Fibroblast of lung (primary cell): ENCODE measurements at regions not wholly inside any gene's neighbourhood (a gene's known extent, or its start where the extent isn't known, plus 50 kb on each side); places are given as distances from the start of the nearest gene placed in this dataset.

Experiments
- DNase-seq, 2 donors: peaks; one replicate each; pipeline versions ENCODE4 v3.0.0 to v3.0.0-alpha.2; 2010; ENCODE audit warnings: low read depth in 2 of 2
- H2AFZ ChIP-seq: 2 replicates; pipeline ENCODE4 v1.5.1; 2012; ENCODE audit warnings: low read length, control low read depth, inconsistent platforms
- H3K27ac ChIP-seq: 2 replicates; pipeline ENCODE4 v1.5.1; 2011; ENCODE audit warnings: low read length, control low read depth; ENCODE audit not compliant: insufficient read depth
- H3K27me3 ChIP-seq: 2 replicates; pipeline ENCODE4 v1.5.1; 2011; ENCODE audit warnings: mild to moderate bottlenecking, low read length; ENCODE audit not compliant: control insufficient read depth, insufficient read depth
- H3K36me3 ChIP-seq: 2 replicates; pipeline ENCODE4 v1.5.1; 2011; ENCODE audit warnings: low read length; ENCODE audit not compliant: control insufficient read depth, insufficient read depth
- H3K4me1 ChIP-seq: 2 replicates; pipeline ENCODE4 v1.5.1; 2011; ENCODE audit warnings: low read length; ENCODE audit not compliant: control insufficient read depth, insufficient read depth; ENCODE audit errors: extremely low read depth
- H3K4me2 ChIP-seq: 2 replicates; pipeline ENCODE4 v1.5.1; 2011; ENCODE audit warnings: low read length, control low read depth; ENCODE audit not compliant: insufficient read depth; ENCODE audit errors: extremely low read depth
- H3K4me3 ChIP-seq, 4 experiments: fragments of 200-600 bp in 1 of 4; sonication (generic) in 1 of 4; replicated peaks in 1 of 4; 2 replicates each; pipeline ENCODE4 v1.5.1; 2011 to 2016; ENCODE audit warnings: low read length in 4 of 4, low read depth in 3 of 4, mild to moderate bottlenecking in 3 of 4, control low read depth in 2 of 4, inconsistent platforms in 1 of 4, mixed read lengths in 1 of 4; ENCODE audit not compliant: insufficient read depth in 1 of 4; ENCODE audit errors: control extremely low read depth in 1 of 4
- H3K79me2 ChIP-seq: 2 replicates; pipeline ENCODE4 v1.5.1; 2012; ENCODE audit warnings: mild to moderate bottlenecking, low read length, inconsistent platforms; ENCODE audit not compliant: control insufficient read depth, insufficient read depth
- H3K9ac ChIP-seq: 2 replicates; pipeline ENCODE4 v1.5.1; 2011; ENCODE audit warnings: mild to moderate bottlenecking, low read length, control low read depth; ENCODE audit not compliant: insufficient read depth
- H3K9me3 ChIP-seq: 2 replicates; pipeline ENCODE4 v1.5.1; 2012; ENCODE audit warnings: low read depth, low read length; ENCODE audit not compliant: control insufficient read depth, insufficient read depth
- H4K20me1 ChIP-seq: 2 replicates; pipeline ENCODE4 v1.5.1; 2011; ENCODE audit warnings: low read length; ENCODE audit not compliant: control insufficient read depth, insufficient read depth; ENCODE audit errors: extremely low read depth
- EZH2 ChIP-seq: IDR thresholded peaks from 2 replicates; pipeline ENCODE4 v1.5.1; 2012; ENCODE audit warnings: low read length, control low read depth, mild to moderate bottlenecking; ENCODE audit errors: missing control alignments
- TF ChIP-seq, protein P1 (sequence below), 2 donors: IDR thresholded peaks in 1 of 2; conservative IDR thresholded peaks in 1 of 2; 1 replicate in 1 of 2; 2 replicates in 1 of 2; pipeline ENCODE4 v1.5.1; 2011 to 2012; ENCODE audit warnings: low read length in 2 of 2, control low read depth in 1 of 2, inconsistent platforms in 1 of 2, low read depth in 1 of 2, mild to moderate bottlenecking in 1 of 2

DNA sequence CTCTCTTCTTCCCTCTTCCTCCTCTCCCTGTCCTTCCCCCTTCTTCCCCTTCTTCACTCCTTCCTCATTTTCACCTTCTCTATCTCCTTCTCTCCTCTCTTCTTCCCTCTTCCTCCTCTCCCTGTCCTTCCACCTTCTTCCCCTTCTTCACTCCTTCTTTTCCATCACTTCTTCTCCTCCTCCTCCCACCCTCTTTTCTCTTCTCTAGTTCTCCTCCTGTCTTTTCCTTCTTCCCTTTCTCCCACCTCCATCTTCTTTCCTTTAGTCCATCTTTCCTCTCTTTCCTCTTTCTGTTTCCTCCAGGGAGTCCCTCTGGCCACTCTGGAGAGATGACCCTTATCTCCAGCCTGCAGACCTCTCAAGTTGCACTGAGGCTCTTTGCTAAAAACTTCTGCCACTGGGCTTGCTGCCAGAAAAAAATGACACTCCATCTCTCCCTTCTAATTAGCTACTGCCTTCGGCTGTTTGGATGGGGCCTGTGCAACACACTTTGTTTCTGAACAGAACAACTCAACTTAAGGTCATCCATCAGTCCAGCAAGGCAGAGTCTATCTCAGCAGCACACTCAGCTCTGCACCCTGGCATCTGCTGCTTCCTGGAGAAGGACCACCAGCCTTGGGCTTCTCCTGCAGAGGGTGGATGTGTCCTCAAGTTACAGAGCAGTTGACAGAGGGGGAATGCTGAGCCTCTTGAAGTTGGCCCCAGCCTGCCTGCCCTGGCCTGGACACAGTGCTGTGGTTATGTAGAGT is 538.8 kb downstream of the MATN1 start:
- no peaks in the 10 kb centered on the region for H3K4me1 ChIP-seq
- H2AFZ ChIP-seq, result no peak overlapping the region
- no peaks in the 10 kb centered on the region for H3K79me2 ChIP-seq
- H3K9me3 ChIP-seq, result no peaks in the 10 kb centered on the region
- TF ChIP-seq, protein P1, sequence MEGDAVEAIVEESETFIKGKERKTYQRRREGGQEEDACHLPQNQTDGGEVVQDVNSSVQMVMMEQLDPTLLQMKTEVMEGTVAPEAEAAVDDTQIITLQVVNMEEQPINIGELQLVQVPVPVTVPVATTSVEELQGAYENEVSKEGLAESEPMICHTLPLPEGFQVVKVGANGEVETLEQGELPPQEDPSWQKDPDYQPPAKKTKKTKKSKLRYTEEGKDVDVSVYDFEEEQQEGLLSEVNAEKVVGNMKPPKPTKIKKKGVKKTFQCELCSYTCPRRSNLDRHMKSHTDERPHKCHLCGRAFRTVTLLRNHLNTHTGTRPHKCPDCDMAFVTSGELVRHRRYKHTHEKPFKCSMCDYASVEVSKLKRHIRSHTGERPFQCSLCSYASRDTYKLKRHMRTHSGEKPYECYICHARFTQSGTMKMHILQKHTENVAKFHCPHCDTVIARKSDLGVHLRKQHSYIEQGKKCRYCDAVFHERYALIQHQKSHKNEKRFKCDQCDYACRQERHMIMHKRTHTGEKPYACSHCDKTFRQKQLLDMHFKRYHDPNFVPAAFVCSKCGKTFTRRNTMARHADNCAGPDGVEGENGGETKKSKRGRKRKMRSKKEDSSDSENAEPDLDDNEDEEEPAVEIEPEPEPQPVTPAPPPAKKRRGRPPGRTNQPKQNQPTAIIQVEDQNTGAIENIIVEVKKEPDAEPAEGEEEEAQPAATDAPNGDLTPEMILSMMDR (conservative IDR thresholded peaks at IDR 0.05 in 1 of 2, IDR thresholded peaks at IDR 0.05 in 1 of 2; ENCODE audit: low read depth in 1 of 2, low read length in 2 of 2), result no peak
- no peak for TF ChIP-seq EZH2
- H4K20me1 ChIP-seq, result no peaks in the 10 kb centered on the region
- H3K4me2 ChIP-seq, result no peak overlapping the region
- H3K9ac ChIP-seq, result no peak overlapping the region
- DNase-seq, result no peak
- no peaks in the 10 kb centered on the region for H3K36me3 ChIP-seq
- no peak overlapping the region for H3K27ac ChIP-seq
- no peaks in the 10 kb centered on the region for H3K27me3 ChIP-seq
- H3K4me3 ChIP-seq, result no peak overlapping the region

DNA sequence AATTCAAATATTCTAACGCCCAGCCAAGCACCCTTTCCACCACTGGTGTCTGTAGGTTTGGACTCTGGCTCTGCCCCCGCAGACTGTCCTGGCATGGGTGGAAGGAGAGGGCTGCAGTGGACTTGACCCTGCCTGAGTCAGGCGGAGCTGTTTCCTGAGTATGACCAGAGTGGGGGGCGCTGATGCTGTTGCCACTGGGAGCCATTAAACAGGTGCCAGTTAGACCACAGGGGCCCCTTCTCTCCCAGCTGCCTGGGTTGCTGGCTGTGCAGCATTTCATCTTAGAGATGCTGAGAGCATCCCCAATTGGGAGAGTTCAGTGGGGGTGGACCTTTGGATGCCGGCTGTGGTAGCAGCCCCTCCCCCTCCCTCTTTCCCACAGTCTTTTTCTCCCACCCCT is 539.5 kb downstream of the MATN1 start:
- H3K79me2 ChIP-seq, result no peaks in the 10 kb centered on the region
- no peaks in the 10 kb centered on the region for H3K4me1 ChIP-seq
- H3K27ac ChIP-seq, result no peak overlapping the region
- H3K36me3 ChIP-seq, result no peaks in the 10 kb centered on the region
- H4K20me1 ChIP-seq, result no peaks in the 10 kb centered on the region
- H3K9me3 ChIP-seq, result no peaks in the 10 kb centered on the region
- H3K4me3 ChIP-seq, result no peak overlapping the region
- H3K4me2 ChIP-seq, result no peak overlapping the region
- no peak overlapping the region for H2AFZ ChIP-seq
- TF ChIP-seq, protein P1 (conservative IDR thresholded peaks at IDR 0.05 in 1 of 2, IDR thresholded peaks at IDR 0.05 in 1 of 2; ENCODE audit: low read depth in 1 of 2, low read length in 2 of 2), result no peak
- TF ChIP-seq EZH2, result no peak
- no peak overlapping the region for H3K9ac ChIP-seq
- no peaks in the 10 kb centered on the region for H3K27me3 ChIP-seq
- DNase-seq, result no peak

DNA sequence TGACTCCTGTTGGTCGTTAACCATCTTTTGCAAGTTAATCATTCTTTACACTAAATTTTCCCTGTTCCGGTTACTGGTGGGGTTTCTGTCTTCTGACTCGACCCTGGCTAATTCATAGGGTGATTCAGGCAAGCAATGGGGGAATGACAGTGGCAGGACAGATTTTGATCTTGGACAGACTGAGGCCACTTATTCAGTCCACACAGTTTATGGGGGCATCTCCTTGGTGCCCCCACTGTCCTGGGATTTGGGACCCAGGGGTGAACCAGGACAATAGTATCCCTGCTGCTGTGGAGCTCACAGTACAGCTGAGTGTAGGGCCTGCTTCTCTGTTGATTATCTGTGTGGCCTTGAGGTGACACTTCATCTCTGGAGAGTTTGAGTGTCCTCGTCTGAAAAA is 540.4 kb downstream of the MATN1 start:
- H3K4me2 ChIP-seq, result no peak overlapping the region
- H3K4me1 ChIP-seq, result no peaks in the 10 kb centered on the region
- H3K36me3 ChIP-seq, result no peaks in the 10 kb centered on the region
- H3K27ac ChIP-seq, result no peak overlapping the region
- no peak overlapping the region for H3K4me3 ChIP-seq
- no peak overlapping the region for H3K9ac ChIP-seq
- no peak for DNase-seq
- no peak for TF ChIP-seq EZH2
- TF ChIP-seq, protein P1 (conservative IDR thresholded peaks at IDR 0.05 in 1 of 2, IDR thresholded peaks at IDR 0.05 in 1 of 2; ENCODE audit: low read depth in 1 of 2, low read length in 2 of 2), result no peak
- no peaks in the 10 kb centered on the region for H3K79me2 ChIP-seq
- no peak overlapping the region for H2AFZ ChIP-seq
- H3K9me3 ChIP-seq, result no peaks in the 10 kb centered on the region
- H4K20me1 ChIP-seq, result no peaks in the 10 kb centered on the region
- H3K27me3 ChIP-seq, result no peaks in the 10 kb centered on the region
